B cell (primary cell): ENCODE measurements at regions not wholly inside any gene's neighbourhood (a gene's known extent, or its start where the extent isn't known, plus 50 kb on each side); places are given as distances from the start of the nearest gene placed in this dataset.

Source experiments
- ATAC-seq: fragments of 200-7000 bp; cut with Tn5 transposase; one replicate; pipeline ENCODE4 v1.10.0; 2021; ENCODE audit warnings: low read depth, mild to moderate bottlenecking, moderate number of reproducible peaks, moderate library complexity
- CTCF ChIA-PET: fragments of 350-600 bp; sonication (Branson Sonifier 250); formaldehyde crosslinking; loops from one replicate; lab custom pipeline; 2021; ENCODE audit warnings: antibody characterized with exemption, inconsistent platforms; lab: Charles Lee
- POLR2A ChIA-PET: fragments of 350-600 bp; sonication (Branson Sonifier 250); formaldehyde crosslinking; loops from one replicate; lab custom pipeline; 2021; ENCODE audit warnings: antibody characterized with exemption; lab: Charles Lee
- DNase-seq: peaks from one replicate; pipeline ENCODE4 v3.0.0; 2013
- H2AFZ ChIP-seq: 2 replicates; pipeline ENCODE4 v1.6.1; 2012; ENCODE audit warnings: mild to moderate bottlenecking, low read depth, low read length; ENCODE audit not compliant: insufficient read depth, poor library complexity, severe bottlenecking
- H3K27ac ChIP-seq, 2 donors: 1 replicate in 1 of 2; 2 replicates in 1 of 2; pipeline ENCODE4 v1.5.1; 2012 to 2013; ENCODE audit warnings: low read length in 2 of 2, mild to moderate bottlenecking in 2 of 2, moderate library complexity in 1 of 2
- H3K27me3 ChIP-seq, 4 experiments: fragments of 200-600 bp in 1 of 4; sonication (generic) in 1 of 4; replicated peaks in 1 of 4; 1 replicate in 2 of 4; 2 replicates in 2 of 4; pipeline versions ENCODE4 v1.6.1 to v1.7.0; 2013 to 2016; ENCODE audit warnings: low read length in 3 of 4, mild to moderate bottlenecking in 2 of 4, mixed read lengths in 1 of 4, moderate library complexity in 1 of 4; ENCODE audit not compliant: insufficient read depth in 4 of 4, control insufficient read depth in 3 of 4; ENCODE audit errors: control extremely low read depth in 1 of 4
- H3K36me3 ChIP-seq, 2 experiments: replicated peaks in 1 of 2; 1 replicate in 1 of 2; 2 replicates in 1 of 2; pipeline versions ENCODE4 v1.6.1 to v1.7.1; 2013; ENCODE audit warnings: low read length in 1 of 2; ENCODE audit not compliant: insufficient read depth in 2 of 2, control insufficient read depth in 1 of 2; ENCODE audit errors: control extremely low read depth in 1 of 2, extremely low read depth in 1 of 2
- H3K4me1 ChIP-seq, 2 donors: fragments of 200-600 bp in 1 of 2; sonication (generic) in 1 of 2; 1 replicate in 1 of 2; 2 replicates in 1 of 2; pipeline versions ENCODE4 v1.5.1 to v1.6.1; 2013 to 2017; ENCODE audit warnings: low read length in 2 of 2; ENCODE audit not compliant: control insufficient read depth in 2 of 2, insufficient read depth in 2 of 2
- H3K4me2 ChIP-seq: replicated peaks from 2 replicates; pipeline ENCODE3; 2012; ENCODE audit warnings: mild to moderate bottlenecking, low read depth, low read length; ENCODE audit not compliant: poor library complexity, severe bottlenecking
- H3K4me3 ChIP-seq, 5 experiments: fragments of 200-600 bp in 1 of 5; sonication (generic) in 1 of 5; 1 replicate in 3 of 5; 2 replicates in 2 of 5; pipeline versions ENCODE4 v1.5.1 to v1.7.0; 2011 to 2016; ENCODE audit warnings: low read length in 4 of 5, mild to moderate bottlenecking in 4 of 5, low read depth in 2 of 5, control low read depth in 1 of 5, moderate library complexity in 1 of 5; ENCODE audit not compliant: insufficient read depth in 1 of 5; ENCODE audit errors: control extremely low read depth in 1 of 5, extremely low read depth in 1 of 5
- H3K79me2 ChIP-seq: fragments of 200-600 bp; sonication (generic); one replicate; pipeline ENCODE4 v1.6.0; 2016; ENCODE audit warnings: low read length; ENCODE audit not compliant: control insufficient read depth, insufficient read depth
- H3K9ac ChIP-seq: fragments of 200-600 bp; sonication (generic); 2 replicates; pipeline ENCODE4 v1.6.1; 2017; ENCODE audit warnings: mild to moderate bottlenecking, low read length, moderate library complexity
- H3K9me3 ChIP-seq, 3 donors: one replicate each; pipeline versions ENCODE4 v1.6.1 to v1.7.1; 2013; ENCODE audit warnings: low read length in 2 of 3; ENCODE audit not compliant: control insufficient read depth in 2 of 3, insufficient read depth in 1 of 3; ENCODE audit errors: control extremely low read depth in 1 of 3
- H4K20me1 ChIP-seq: 2 replicates; pipeline ENCODE4 v1.6.0; 2012; ENCODE audit warnings: mild to moderate bottlenecking, low read length; ENCODE audit not compliant: insufficient read depth, control insufficient read depth, poor library complexity, severe bottlenecking
- H3K27ac Mint-ChIP-seq: one replicate; pipeline ENCODE4 v1.8.0; 2021; ENCODE audit warnings: mixed read lengths
- H3K27me3 Mint-ChIP-seq: one replicate; pipeline ENCODE4 v1.8.0; 2021; ENCODE audit warnings: mixed read lengths
- H3K4me1 Mint-ChIP-seq: one replicate; pipeline ENCODE4 v1.8.0; 2021; ENCODE audit warnings: mixed read lengths
- H3K4me3 Mint-ChIP-seq: one replicate; pipeline ENCODE4 v1.8.0; 2021; ENCODE audit warnings: mixed read lengths
- H3K9me3 Mint-ChIP-seq: one replicate; pipeline ENCODE4 v1.8.0; 2022; ENCODE audit warnings: mixed read lengths; ENCODE audit not compliant: insufficient read depth
- EZH2 ChIP-seq: IDR thresholded peaks from 2 replicates; pipeline ENCODE4 v1.6.1; 2012; ENCODE audit warnings: borderline replicate concordance, low read depth, mild to moderate bottlenecking, moderate library complexity, low read length; ENCODE audit not compliant: insufficient read depth, poor library complexity, severe bottlenecking
- WGBS: methylation state at CpG from one replicate; pipeline ENCODE4 v1.1.5; 2013; ENCODE audit warnings: missing lambda C conversion rate; ENCODE audit not compliant: insufficient coverage; 5-methylcytosine and 5-hydroxymethylcytosine counted together
- intact Hi-C: fragments of 100-400 bp; cut with micrococcal nuclease; formaldehyde crosslinking; loops from one replicate; pipeline ENCODE4 v1.10.0; 2022
- TF ChIP-seq, protein P1 (sequence below): fragments of 200-600 bp; IDR thresholded peaks from one replicate; pipeline ENCODE4 v1.8.0; 2022; ENCODE audit warnings: antibody characterized with exemption, mild to moderate bottlenecking

DNA sequence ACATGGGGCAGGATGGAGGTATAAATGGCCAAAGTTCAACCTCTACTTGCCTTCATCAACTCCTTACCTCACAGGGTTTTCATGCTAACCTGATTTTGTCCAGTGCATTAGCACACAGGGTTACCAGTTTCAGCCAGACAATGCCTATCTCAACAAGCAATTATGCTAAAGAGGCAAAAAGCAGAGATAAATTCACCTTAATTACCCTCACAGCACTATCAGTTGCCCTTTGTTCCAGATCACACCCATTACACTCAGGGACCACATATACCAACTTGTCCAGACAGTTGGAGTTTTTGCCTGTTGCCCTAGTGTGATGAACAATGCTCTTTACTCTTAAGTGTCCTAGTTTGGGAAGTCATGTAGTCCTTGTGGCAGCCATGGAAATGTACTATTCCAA is 174.5 kb upstream of the MOCS1 start:
- no peak for ATAC-seq
- H3K27me3 Mint-ChIP-seq, result peaks cover 6% of the 10 kb centered on the region
- no peak overlapping the region for H3K4me3 Mint-ChIP-seq
- CTCF ChIA-PET, result no interaction called here
- DNase-seq, result no peak
- Histone ChIP-seq H3K79me2 (no peaks in the 10 kb centered on the region), H3K9me3 (peaks cover 0 to 3% (median 0%) of the 10 kb centered on the region in 3 donors), H4K20me1 (no peaks in the 10 kb centered on the region), H3K4me1 (no peaks in the 10 kb centered on the region), H3K36me3 (no peaks in the 10 kb centered on the region), H3K4me2 (no peak overlapping the region), H3K27ac (no peak overlapping the region), H3K9ac (no peak overlapping the region), H3K27me3 (peaks cover 0 to 6% (median 0%) of the 10 kb centered on the region in 4 experiments), H3K4me3 (no peak overlapping the region), H2AFZ (no peak overlapping the region)
- H3K9me3 Mint-ChIP-seq, result peaks cover 8% of the 10 kb centered on the region
- no peak overlapping the region for H3K27ac Mint-ChIP-seq
- H3K4me1 Mint-ChIP-seq, result no peaks in the 10 kb centered on the region
- POLR2A ChIA-PET, result no interaction called here
- TF ChIP-seq EZH2, result no peak
- TF ChIP-seq, protein P1, sequence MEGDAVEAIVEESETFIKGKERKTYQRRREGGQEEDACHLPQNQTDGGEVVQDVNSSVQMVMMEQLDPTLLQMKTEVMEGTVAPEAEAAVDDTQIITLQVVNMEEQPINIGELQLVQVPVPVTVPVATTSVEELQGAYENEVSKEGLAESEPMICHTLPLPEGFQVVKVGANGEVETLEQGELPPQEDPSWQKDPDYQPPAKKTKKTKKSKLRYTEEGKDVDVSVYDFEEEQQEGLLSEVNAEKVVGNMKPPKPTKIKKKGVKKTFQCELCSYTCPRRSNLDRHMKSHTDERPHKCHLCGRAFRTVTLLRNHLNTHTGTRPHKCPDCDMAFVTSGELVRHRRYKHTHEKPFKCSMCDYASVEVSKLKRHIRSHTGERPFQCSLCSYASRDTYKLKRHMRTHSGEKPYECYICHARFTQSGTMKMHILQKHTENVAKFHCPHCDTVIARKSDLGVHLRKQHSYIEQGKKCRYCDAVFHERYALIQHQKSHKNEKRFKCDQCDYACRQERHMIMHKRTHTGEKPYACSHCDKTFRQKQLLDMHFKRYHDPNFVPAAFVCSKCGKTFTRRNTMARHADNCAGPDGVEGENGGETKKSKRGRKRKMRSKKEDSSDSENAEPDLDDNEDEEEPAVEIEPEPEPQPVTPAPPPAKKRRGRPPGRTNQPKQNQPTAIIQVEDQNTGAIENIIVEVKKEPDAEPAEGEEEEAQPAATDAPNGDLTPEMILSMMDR, result no peak
- intact Hi-C loops, result no loop called here

DNA sequence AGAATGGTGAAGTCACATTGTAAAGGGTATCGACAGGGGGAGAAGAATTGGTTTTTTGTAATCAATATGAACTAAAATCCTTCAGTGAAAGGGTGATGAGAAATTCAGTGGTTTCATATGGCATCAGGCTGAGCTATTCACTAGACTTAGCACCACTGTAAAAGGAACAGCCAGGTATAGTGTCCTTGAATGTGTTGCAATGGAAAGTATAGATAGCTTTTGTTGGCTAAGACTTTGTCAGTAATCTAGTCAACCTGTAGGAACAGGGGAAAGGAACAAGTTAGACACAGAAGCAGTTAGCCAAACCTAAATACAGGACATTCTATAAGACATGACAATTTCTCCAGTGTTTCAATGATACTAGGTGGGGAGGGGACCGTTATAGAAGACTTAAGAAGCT is 172.6 kb upstream of the MOCS1 start:
- Mint-ChIP-seq H3K9me3 (peaks cover 7% of the 10 kb centered on the region), H3K27me3 (no peaks in the 10 kb centered on the region), H3K27ac (no peak overlapping the region), H3K4me1 (no peaks in the 10 kb centered on the region), H3K4me3 (no peak overlapping the region)
- Histone ChIP-seq H3K4me2 (no peak overlapping the region), H3K4me3 (no peak overlapping the region), H3K79me2 (no peaks in the 10 kb centered on the region), H3K9ac (no peak overlapping the region), H2AFZ (no peak overlapping the region), H3K4me1 (no peaks in the 10 kb centered on the region), H3K27ac (no peak overlapping the region), H3K27me3 (peaks cover 0 to 4% (median 0%) of the 10 kb centered on the region in 4 experiments), H4K20me1 (no peaks in the 10 kb centered on the region), H3K9me3 (peaks cover 0 to 3% (median 0%) of the 10 kb centered on the region in 3 donors), H3K36me3 (no peaks in the 10 kb centered on the region)
- CTCF ChIA-PET, result no interaction called here
- no peak for DNase-seq
- POLR2A ChIA-PET, result no interaction called here
- 100% methylated on average over 1 of the region's 2 CpGs for WGBS
- TF ChIP-seq EZH2, result no peak
- TF ChIP-seq, protein P1, result no peak
- no peak for ATAC-seq
- intact Hi-C loops, result no loop called here
